GM10266 (cell line): ENCODE measurements at regions not wholly inside any gene's neighbourhood (a gene's known extent, or its start where the extent isn't known, plus 50 kb on each side); places are given as distances from the start of the nearest gene placed in this dataset.

Experiments
- DNase-seq: peaks from one replicate; pipeline ENCODE4 v3.0.0; 2012; ENCODE audit errors: extremely low spot score
- CTCF ChIP-seq: IDR thresholded peaks from 2 replicates; pipeline ENCODE4 v1.5.1; 2012; ENCODE audit warnings: mild to moderate bottlenecking, low read depth; ENCODE audit not compliant: control insufficient read depth, insufficient read depth; ENCODE audit errors: missing control alignments

GRCh38 chr7:130988443-130988842, 254.4 kb upstream of the KLF14 start:
- no peak for DNase-seq
- TF ChIP-seq CTCF, result no peak

DNA sequence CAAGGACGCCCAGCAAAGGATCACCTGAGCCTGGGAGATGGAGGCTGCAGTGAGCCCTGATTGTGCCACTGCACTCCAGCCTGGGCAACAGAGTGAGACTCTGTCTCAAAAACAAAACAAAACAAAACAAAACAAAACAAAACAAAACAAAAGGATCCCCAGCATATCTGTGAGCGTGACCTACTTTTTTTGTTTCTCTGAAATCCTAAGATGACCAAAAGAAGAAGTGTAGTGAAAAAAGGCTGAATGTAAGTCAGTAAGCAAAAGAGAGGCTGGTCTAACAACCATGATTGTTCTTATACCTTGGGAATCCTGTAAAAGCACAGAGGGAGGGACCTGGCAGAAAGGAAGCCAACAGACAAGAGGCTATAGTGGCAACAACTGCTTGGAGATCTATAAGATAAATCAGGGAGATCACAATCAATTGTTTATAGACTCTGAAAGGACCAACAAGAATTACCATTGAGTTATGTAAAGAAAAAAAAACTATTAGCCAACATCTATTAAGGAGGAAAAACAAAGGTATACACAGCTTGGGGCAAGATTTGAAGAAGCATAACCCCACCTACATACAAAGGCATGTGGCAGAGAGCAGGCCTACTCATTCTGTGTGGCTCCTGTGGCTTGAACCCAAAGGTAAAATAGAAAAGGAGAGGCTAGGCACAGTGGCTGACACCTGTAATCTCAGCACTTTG, 255.2 kb upstream of the KLF14 start:
- no peak for DNase-seq
- TF ChIP-seq CTCF, result no peak

- TF ChIP-seq CTCF, result no peak
- DNase-seq, result no peak
Observed at GRCh38 chr7:130990178-130990832, 256.3 kb upstream of the KLF14 start.

DNA sequence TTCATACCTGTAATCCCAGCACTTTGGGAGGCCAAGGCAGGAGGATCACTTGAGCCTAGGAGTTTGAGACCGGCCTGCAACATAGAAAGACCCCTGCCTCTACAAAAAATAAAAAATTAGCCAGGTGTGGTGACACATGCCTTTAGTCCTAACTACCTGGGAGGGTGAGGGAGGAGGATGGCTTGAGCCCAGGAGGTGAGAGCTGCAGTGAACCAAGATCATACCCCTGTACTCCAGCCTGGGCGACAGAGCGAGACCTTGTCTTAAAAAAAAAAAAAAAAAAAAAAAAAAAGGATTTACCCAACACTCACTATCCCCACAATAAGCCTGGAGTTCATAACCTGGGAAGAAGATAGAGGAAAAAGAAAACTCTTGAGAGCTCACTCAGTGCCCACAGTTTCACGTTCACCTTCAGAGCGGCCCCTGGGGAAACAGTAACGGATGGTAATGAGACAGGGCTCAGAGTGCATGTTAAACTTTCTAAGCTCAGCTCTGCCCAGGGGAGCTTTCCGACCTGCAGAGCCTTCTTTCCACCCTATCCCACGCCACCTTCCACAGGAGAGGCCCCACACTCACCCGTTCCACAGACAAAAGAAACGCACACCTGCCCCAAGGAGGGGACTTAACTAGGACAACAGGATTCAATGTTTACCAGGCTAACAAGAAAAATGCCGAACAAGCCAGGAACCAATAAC, 259.8 kb upstream of the KLF14 start:
- DNase-seq, result no peak
- no peak for TF ChIP-seq CTCF

GRCh38 chr7:130994378-130995115, 260.5 kb upstream of the KLF14 start:
- TF ChIP-seq CTCF, result no peak
- no peak for DNase-seq

DNA sequence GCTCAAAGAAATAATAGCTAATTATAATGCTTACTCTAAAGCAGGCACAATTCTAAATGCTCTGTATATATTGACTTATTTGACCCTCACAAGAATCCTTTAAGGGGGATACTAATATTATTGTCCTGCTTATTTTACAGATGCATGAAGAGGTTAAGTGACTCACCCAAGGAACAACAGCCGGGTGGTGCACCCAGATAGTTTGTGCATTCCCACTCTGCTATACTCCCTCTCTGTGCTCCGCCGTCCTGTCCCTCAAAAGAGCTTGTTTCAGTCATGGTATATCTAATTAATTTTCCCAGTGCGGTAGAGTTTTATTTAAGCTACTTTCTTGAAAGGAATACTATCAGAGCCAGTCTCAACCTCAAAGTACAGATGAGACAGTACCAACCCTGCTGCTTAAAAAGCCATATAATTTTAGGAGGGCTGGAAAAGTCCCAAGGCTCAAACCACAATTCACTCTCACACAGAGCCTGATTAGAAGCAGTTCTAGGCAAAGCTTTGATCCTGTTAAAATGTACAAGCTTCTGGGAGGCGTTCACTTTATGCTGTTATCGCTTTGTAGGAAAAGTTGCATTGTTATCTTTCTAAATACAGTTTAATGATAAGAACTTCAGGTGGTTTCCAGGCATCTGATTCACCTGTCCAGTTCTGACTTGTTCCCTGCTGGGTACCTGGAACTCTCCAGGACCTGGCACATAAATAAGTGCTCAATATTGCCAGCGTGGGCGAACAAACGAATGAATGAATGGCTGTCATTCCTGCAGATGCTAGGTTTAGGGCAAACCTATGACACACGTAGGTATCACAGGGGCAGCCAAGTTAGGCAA, 261.5 kb upstream of the KLF14 start:
- DNase-seq, result no peak
- no peak for TF ChIP-seq CTCF
